HG03025 (cell line): ENCODE measurements at regions not wholly inside any gene's neighbourhood (a gene's known extent, or its start where the extent isn't known, plus 50 kb on each side); places are given as distances from the start of the nearest gene placed in this dataset.

Experiments used
- ATAC-seq: cut with Tn5 transposase; IDR thresholded peaks from one replicate; pipeline ENCODE4 v1.9.1; 2021; ENCODE audit warnings: mild to moderate bottlenecking, moderate library complexity; ENCODE audit not compliant: unreplicated experiment, low FRiP score

DNA sequence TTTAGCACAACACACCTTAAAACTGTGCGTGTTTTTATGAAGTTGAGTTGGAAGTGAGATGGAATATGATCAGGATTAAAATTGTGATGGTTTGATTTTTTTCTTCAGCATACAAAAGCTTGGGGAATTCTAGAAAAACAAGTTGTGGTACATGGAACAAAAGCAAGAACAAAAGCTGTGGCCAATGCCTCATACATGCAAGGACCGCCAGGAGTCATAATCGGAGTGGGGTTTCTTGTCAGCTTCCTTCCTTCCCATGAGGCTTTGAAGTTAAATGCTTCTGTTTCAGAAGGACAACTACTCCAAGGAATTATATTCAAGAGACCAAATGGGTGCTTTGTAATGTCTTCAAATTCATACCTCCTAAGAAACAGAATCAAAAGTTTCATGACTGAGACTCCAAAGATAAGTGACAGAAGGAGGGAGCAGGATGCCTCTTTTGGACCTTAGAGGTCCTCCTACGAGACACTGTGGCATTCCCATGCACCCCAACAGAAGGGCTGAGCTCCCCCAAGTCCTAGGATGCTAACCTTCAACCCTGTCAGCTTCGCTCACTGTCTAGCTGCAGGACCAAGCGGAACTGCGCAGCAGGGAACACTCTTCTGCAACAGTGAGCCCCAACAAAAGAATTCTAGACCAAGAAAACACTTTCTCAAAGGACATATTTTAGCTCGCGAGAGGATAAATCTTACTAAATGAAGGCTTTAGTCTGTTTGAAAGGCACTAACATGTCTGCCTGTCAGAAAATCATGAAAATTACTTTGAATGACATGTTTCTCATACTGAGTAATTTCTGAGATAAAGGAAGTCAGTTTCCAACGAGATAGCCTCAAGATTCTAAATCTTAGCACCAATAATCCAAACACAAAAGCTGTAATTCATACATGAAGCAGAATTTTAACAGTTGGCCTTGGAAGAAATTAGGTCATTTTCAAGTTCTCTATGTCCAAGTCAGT is 108.5 kb upstream of the NHSL1 start:
- no peak for ATAC-seq

DNA sequence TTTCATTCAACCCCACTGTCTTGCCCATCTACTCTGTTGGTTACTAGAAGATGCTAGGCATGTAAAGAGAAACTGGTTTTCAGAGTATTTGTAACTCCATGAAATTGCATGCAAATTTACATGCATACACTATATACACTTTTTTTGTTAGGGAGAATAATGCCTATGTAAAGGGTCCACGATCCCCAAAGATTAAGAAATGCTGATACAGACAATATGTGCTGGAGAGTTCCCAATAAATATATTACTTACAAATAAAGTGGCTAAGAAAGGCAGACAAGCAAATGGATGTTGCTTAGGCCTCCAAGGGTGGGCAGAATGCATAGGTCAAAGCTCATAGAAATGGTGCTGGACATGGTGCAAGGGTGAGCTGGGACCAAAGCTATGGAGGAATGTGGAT is 109.6 kb upstream of the NHSL1 start:
- no peak for ATAC-seq

DNA sequence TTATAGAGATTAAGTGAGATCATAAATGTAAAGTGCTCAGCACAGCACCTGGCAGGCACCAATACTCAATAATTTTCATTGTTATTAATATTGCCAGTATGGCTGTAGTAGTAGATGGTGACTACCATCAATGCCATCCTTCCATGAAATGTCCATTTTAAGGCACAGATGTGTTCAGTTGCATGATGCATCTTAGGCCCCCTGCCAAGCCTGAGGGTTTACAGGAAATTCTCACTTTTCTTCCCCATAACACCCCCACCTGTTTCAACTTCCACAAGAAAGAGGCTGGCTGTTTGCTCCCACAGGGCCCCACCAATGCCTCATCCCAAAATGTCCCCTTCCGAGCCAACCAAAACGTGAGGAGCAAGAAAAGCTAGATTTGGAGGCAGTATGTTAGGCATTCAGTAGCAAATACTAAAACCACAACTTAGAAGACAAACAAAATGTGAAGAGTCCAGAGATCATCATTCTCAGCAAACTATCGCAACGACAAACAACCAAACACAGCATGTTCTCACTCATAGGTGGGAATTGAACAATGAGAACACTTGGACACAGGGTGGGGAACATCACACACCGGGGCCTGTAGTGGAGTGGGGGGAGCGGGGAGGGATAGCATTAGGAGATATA is 110.6 kb upstream of the NHSL1 start:
- ATAC-seq, result no peak

DNA sequence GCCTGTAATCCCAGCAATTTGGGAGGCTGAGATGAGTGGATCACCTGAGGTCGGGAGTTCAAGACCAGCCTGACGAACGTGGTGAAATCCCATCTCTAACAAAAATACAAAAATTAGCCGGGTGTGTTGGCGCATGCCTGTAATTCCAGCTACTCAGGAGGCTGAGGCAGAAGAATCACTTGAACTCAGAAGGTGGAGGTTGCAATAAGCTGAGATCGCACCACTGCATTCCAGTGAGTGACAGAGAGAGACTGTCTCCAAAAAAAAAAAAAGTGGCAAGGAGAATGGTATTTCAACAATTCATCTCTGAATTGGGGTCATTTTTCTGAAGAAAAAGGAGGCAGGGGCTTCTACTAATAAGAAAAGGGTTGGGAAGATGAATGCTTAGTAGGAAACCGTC is 111.5 kb upstream of the NHSL1 start:
- no peak for ATAC-seq

DNA sequence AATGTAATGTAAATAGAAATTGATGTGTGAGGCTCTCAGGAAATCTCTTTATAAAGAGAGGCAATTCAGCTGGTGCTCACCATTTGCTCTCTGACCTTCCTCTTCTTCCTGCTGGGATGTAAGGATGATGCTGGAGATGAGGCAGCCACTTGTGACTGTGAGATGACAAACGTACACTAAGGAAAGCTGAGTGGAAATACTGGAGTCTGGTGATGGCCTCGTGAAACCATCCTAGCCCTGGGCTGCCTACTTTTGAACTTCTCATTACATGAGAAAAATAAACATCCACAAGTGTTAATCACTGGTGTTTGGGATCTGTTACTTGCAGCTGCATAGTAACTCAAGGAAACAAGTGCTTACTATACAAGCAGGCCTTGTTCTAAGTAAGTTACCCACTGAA is 114.9 kb upstream of the NHSL1 start:
- ATAC-seq, result no peak

DNA sequence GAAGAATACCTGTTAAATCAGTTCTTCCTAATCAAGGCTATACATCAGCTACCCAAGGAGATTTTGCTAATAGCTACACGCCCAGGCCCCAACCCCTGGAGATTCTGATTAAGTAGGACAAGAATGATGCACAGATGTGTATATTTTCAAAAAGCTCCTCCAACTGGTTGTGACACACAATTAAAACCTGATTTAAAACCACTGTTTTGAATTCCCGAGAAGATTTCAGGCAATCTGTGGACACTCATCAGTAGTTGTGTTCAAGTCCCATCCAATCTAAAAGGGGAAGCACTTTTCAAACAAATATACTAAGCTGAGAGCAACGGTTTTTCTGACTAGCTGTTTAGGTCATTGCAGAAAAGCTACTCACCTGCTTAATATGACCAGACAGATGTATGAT is 118.9 kb upstream of the NHSL1 start:
- no peak for ATAC-seq

DNA sequence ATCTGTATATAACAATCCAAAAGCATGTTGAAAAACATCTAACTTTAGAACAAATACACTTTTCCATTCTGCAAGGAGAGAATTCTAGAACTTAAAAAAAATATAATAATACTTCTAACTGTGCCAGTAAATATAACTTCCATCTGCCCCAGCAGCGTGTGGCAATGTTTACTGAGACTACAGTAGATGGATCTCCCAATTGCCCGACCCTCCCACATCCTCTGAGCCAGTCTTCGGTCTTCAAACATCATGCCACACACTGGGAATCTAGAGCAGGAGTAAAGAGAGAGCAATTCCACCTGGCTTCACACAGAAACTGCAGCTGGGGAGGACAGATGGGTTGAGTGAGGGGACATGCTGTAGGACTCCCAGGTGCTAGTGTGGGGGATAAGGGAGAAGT is 121.3 kb upstream of the NHSL1 start:
- ATAC-seq, result no peak

DNA sequence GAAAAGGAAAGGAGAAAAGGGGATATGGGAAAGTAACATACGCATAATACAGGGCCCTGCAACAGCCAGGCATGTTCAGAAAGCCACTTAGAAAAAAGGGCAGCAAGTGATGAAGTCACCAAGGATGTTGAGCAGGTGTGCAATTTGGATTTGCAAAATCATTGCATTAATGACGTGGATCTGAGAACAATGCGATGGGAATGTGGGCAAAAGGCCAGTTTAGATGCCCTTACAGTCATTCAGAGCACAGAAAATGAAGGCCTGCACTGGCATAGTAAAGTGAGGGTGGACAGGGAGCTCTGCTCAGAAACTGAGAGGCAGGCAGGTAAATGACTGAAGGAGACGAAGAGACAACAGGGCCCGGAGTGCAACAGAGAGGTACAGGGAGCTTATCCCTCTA is 123.7 kb upstream of the NHSL1 start:
- ATAC-seq, result no peak

DNA sequence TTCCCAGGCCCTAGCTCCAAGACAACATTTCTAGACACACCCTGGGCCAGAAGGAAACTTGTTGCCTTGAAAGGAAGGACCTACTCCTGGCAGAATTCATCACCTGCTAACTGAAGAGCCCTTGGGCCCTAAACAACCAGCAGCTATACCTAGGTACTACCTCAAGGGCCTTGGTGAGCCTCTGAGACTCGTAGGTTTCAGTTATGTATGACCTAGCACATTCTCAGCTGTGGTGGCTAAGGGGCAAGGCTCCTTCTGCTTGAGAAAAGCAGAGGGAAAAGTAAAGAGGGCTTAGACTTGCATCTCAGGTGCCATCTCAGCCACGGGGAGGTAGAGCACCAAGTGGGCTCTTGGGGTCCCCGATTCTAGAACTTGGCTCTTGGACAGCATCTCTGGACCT is 132.3 kb upstream of the NHSL1 start:
- no peak for ATAC-seq

DNA sequence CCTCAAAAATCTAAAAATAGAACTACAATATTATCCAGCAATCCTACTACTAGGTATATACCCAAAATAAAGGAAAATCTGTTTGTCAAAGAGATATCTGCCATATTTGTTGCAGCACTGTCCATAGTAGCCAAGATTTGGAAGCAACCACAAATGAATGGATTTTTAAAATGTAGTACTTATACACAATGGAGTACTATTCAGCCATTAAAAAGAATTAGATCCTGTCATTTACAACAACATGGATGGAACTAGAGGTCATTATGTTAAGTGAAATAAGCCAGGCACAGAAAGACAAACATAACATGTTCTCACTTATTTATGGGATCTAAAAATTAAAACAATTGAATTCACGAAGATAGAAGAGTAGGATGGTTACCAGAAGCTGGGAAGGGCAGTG is 135.7 kb upstream of the CCDC28A start:
- no peak for ATAC-seq

DNA sequence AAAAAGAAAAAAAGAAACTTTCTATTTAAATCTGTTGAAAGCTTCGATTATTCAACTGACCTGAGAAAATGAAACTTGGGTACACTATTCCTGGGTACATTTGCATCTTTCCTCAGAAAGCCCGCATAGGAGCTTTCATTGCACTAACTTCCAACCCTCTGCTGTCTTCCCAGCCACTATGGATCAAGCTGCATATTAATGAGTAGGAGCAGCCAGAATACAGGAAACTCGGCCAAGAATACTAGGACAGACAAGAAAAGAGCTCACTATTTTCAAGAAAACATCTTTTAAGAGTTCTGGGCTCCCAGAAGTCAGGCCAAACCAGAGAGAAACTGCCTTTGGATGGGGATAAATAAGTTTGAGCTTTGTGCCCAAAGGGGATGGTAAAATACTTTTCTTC is 135.0 kb upstream of the CCDC28A start:
- no peak for ATAC-seq

DNA sequence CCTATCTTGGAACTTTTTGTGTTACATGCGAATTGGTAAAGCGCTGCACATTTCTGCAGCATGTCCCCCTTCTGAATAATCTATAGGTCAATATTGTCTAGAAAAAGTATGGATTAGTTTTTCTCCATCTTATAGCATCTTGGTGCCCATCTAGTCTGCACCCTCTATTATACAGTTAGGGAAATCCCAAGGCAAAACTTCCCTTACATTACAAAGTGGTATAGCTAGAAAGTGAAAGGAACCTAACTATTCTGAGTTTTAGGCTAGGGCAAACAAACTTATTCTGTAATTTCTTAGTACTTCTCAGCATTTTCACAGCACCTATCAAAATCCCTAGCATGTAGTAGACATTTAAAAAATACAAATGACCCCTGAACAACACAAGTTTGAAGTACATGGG is 133.5 kb upstream of the CCDC28A start:
- ATAC-seq, result no peak

DNA sequence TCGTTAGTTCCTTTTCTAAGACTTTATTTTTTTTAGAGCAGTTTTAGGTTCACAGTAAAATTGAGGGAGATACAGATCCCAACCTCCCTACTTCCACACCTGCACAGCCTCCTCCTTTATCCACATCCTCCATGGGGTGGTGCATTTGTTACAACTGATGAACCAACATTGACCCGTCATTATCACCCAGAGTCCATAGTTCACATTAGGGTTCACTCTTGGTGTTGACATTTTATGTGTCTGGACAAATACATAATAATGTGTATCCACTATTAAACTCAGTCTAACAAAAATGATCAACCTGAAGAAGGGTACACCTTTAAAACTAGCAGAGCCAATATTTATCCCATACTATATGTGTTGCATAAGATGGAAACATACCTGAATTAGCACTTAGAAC is 130.4 kb upstream of the CCDC28A start:
- ATAC-seq, result no peak

DNA sequence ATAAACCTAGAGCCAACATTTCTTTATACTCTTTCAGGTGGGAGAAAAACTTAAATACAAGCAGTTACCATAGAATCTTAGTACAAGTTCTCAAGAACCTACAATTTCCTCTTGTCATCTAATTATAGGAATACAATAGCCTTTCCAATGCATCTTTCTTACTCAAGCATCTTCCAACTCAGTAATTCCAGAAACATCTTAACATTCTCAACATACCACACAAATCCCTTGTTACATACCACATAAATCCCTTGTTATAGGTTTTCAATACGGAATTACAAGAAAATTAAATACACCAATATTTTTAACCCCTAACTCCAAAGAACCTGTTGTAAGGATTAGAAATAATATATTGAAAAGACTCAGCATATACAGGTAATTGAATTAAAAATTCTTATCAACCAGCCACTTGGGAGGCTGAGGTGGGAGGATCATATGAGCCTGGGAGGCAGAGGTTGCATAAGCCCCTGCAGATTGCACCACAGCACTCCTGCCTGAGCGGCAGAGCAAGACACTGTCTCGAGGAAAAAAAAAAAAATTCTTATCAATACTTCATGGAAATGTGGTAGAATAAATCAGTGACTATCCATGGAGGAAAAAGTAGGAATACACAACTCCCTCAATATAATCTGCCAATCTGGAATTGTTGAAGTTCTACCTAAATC is 127.5 kb upstream of the CCDC28A start:
- no peak for ATAC-seq

DNA sequence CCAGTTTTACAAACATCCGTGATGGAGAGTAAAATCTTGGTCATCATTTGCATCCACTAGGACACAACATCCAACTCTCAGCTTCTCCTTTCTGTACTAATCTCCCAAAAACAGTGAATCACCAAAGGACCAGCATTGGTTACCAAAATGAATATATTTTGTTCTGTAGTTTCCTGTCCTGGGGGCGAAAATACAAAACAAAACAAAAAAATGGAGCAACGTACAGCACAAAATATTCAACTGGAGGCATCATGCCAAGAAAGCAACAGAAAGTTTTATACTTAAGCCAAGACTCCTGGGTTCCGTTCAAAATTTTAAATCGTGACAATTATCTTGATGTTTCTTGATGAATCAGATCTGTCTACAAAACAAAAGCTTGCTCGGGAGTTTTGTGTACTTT is 126.6 kb upstream of the CCDC28A start:
- no peak for ATAC-seq

DNA sequence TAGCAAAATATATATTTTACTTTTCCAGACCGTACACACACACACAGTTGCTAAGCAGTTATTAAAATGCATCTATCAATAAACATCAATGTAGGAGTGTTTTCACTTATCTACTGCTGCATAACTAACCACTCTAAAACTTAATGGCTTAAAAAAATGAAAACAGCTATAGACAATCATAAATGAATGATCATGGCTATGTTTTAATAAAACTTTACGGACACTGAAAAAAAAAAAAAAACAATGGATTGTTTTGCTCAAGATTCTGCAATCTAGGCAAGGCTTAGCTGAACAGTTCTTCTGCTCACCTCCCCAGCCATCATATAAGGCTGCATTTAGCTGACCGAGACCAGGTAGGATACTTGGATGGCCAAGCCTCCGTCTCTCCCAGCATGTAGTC is 125.4 kb upstream of the CCDC28A start:
- no peak for ATAC-seq

DNA sequence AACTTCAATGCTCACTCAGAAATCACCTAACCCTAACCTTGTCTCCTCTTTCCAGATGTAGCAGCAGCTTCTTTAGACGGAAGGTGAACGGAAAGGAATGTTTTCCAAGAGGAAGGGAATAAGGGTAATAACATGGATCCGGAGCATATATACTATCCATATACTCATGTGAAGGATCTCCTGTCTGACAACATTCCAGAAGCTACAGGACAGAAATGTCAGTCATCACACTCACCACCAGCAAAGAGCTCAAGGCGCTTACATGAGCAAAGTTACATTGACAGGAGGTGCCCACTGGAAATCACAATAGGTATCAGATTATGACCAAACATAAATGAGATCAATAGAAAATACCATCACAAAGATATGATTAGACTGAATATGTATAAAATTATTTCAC is 122.1 kb upstream of the CCDC28A start:
- ATAC-seq, result no peak

DNA sequence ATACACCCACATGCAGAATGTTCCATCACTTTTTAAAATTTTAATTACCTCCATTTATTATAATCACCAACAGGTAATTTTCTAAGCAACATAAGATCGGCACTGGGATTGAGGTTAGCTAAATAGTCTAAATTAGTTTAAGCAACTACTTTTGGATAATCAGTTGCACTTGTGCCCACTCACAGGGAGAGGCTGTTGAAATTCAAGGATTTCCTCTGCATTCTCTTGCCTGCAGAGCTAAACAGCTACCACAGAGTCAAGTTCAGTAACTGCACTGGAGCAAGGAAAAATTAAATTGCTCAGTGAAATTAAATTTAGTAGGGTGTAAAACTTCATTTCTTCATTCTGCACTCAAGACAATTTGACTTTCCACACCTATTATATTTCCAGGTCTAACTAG is 120.7 kb upstream of the CCDC28A start:
- ATAC-seq, result no peak

DNA sequence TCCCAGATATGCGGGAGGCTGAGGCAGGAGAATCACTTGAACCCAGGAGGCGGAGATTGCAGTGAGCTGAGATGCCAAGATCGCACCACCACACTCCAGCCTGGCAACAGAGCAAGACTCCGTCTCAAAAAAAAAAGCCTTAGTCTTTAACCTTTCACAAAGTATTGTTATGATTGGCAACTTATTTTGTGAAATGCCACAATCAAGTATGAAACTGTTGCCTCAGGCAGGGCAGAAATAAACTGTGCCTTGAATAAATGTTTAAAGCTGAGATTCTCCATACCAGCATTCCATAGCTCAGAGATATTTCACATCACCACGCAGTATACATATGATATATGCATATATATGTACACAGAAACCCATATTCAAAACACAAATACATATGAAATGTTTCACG is 120.1 kb upstream of the CCDC28A start:
- no peak for ATAC-seq

DNA sequence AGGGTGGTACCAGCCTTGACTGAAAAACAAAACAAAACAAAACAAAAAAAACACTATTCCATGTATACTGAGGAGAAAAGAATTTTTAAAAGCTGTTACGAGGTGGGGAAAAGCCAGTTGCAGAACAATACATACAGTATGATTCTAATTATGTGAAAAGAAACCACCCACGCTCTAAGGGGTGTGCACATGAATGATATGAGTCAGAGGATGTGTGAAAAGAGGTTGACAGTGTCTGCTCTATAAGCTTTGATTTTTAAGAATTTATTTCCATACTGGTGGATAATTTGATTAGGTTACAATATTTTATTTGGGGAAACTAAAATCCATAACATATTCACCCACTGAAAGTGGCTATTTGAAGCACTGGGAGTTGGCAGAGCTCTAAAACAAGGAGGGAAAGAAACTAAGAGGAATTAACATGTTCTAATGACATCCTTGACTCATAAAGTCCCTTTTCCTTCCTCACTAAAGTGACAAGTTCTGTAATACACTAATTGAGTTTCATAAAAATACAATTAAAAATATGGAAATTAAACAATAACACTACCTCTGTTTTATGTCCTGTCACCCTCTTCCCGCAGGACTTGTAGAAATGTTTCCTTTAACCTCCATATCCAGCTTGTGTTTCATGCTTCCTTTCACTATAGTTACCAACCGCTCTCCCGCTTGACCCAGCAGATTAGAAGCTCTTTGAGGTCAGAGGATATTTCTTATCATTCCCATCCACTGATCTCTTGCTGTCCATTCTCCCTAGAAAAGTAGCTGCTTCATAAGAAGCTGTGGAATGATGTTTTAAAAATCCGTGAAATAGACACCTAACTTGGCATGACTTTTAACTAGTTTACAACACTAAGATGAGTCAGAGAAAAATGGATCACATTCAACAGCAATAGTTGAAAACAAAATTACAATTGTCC is 118.6 kb upstream of the CCDC28A start:
- peak; percentile 94 for ATAC-seq

DNA sequence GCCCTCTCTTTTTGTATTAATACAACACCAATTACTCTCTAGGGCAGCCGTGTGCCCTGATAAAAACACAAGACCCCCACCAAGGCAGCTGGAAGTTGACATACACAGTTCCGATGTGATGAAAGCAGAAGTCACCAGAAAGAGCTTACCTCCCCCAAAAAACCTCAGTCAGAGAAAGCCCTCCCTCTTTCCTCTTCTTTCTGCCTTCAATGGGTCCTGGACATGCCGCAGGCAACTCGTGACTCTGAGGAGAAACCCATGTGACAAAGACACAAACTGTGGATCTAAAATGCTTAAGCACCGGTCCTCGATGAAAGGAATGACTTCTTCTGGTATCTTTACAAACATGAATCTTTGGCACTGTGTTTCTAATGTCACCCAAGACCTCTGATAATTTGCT is 117.7 kb upstream of the CCDC28A start:
- no peak for ATAC-seq
